Muscle layer of duodenum (tissue), 2 donors: ENCODE measurements at regions not wholly inside any gene's neighbourhood (a gene's known extent, or its start where the extent isn't known, plus 50 kb on each side); places are given as distances from the start of the nearest gene placed in this dataset.

Experiments used
- H3K27ac ChIP-seq: one replicate; pipeline ENCODE4 v1.7.0; 2013; ENCODE audit warnings: mild to moderate bottlenecking, low read length
- H3K27me3 ChIP-seq: one replicate; pipeline ENCODE4 v1.7.0; 2013; ENCODE audit warnings: low read depth, mild to moderate bottlenecking, control low read depth, low read length
- H3K36me3 ChIP-seq, 2 donors: one replicate each; pipeline ENCODE4 v1.7.0; 2013; ENCODE audit warnings: low read length in 2 of 2, control low read depth in 1 of 2, mild to moderate bottlenecking in 1 of 2; ENCODE audit not compliant: insufficient read depth in 2 of 2, control insufficient read depth in 1 of 2
- H3K4me1 ChIP-seq, 2 donors: one replicate each; pipeline ENCODE4 v1.7.0; 2013; ENCODE audit warnings: low read length in 2 of 2, mild to moderate bottlenecking in 2 of 2, control low read depth in 1 of 2, moderate library complexity in 1 of 2; ENCODE audit not compliant: insufficient read depth in 2 of 2, control insufficient read depth in 1 of 2
- H3K4me3 ChIP-seq, 2 donors: one replicate each; pipeline ENCODE4 v1.7.0; 2013; ENCODE audit warnings: low read length in 2 of 2, low read depth in 1 of 2, mild to moderate bottlenecking in 1 of 2
- H3K9me3 ChIP-seq, 2 donors: one replicate each; pipeline ENCODE4 v1.7.0; 2013; ENCODE audit warnings: low read length in 2 of 2, control low read depth in 1 of 2, mild to moderate bottlenecking in 1 of 2; ENCODE audit not compliant: control insufficient read depth in 1 of 2
- donor health status: healthy.

GRCh38 chr2:150417278-150417677 is 70.2 kb downstream of the RND3 start:
- Histone ChIP-seq H3K36me3 (no peaks in the 10 kb centered on the region), H3K4me1 (no peaks in the 10 kb centered on the region), H3K9me3 (no peaks in the 10 kb centered on the region), H3K27ac (no peak overlapping the region), H3K27me3 (no peaks in the 10 kb centered on the region), H3K4me3 (no peak overlapping the region)

- no peaks in the 10 kb centered on the region for H3K4me1 ChIP-seq
- H3K9me3 ChIP-seq: no peaks in the 10 kb centered on the region
- H3K36me3 ChIP-seq: no peaks in the 10 kb centered on the region
- no peaks in the 10 kb centered on the region for H3K27me3 ChIP-seq
- no peak overlapping the region for H3K4me3 ChIP-seq
- H3K27ac ChIP-seq: no peak overlapping the region
These were observed 72.4 kb downstream of the RND3 start for GRCh38 chr2:150415022-150415421.

DNA sequence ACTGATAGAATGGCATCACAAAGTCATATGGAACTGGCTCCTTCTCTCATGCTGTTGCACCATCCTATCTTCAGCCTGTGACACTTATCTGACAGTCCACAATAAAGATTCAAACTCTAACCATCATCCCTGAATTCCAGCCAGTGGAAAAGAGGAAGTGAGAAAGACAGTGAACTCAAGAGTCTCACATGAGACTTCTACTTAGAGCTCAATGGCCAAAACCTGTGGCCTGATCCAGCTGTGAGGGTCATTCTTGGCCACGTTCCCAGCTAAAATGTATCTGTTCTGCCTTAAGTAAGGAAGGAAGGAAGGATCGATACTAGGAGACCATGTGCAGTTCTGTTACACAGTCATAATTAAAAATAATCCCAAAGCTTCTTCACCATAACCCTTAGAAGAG is 73.6 kb downstream of the RND3 start:
- no peaks in the 10 kb centered on the region for H3K36me3 ChIP-seq
- no peaks in the 10 kb centered on the region for H3K27me3 ChIP-seq
- no peaks in the 10 kb centered on the region for H3K9me3 ChIP-seq
- no peak overlapping the region for H3K27ac ChIP-seq
- H3K4me3 ChIP-seq: no peak overlapping the region
- H3K4me1 ChIP-seq: no peaks in the 10 kb centered on the region

DNA sequence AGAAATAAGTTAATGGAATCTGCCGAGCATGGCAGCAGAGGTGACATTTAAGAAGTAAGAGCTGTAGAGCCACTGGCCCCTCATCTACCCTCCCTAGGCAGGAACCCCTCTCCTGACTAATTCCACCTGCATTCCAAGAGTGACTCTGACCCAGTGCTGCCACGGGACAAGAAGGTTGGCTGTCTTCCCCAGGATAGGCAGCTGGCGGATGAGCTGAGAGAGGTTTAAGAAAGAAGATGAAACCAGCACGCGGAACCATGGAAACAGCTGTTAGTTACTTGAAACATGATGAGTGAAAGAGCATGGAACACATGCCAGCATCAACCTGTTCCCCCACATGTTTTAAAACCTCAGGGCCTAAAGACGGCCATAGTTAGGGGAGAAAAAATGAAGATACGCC is 74.1 kb downstream of the RND3 start:
- no peaks in the 10 kb centered on the region for H3K9me3 ChIP-seq
- H3K36me3 ChIP-seq: no peaks in the 10 kb centered on the region
- no peak overlapping the region for H3K4me3 ChIP-seq
- no peaks in the 10 kb centered on the region for H3K27me3 ChIP-seq
- H3K4me1 ChIP-seq: no peaks in the 10 kb centered on the region
- H3K27ac ChIP-seq: no peak overlapping the region

DNA sequence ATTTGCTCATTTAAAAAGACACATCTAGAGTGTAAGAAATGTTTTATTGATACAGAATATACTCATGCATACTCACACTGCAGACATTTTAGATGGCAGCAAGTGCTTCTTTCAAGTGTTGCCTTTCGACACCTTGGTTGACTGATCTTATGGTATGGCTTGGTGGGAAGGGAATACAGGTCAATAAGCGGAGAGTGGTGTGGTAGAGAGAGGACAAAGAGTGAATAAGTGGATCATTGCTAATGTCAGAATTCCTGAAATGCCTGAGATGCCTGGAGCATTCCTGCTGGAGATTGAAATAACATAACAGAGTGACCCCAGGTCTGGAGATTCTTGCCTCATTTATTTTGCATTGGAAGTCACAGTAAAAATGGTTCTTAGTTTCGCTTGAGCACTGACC is 76.7 kb downstream of the RND3 start:
- no peaks in the 10 kb centered on the region for H3K4me1 ChIP-seq

GRCh38 chr2:150409196-150409595 is 78.3 kb downstream of the RND3 start:
- no peaks in the 10 kb centered on the region for H3K4me1 ChIP-seq
- no peak overlapping the region for H3K27ac ChIP-seq
- no peaks in the 10 kb centered on the region for H3K27me3 ChIP-seq
- H3K36me3 ChIP-seq: no peaks in the 10 kb centered on the region
- H3K9me3 ChIP-seq: no peaks in the 10 kb centered on the region
- no peak overlapping the region for H3K4me3 ChIP-seq

More for the DNA sequence above, 76.7 kb downstream of the RND3 start:
- H3K27ac ChIP-seq: no peak overlapping the region
- no peaks in the 10 kb centered on the region for H3K27me3 ChIP-seq
- H3K36me3 ChIP-seq: no peaks in the 10 kb centered on the region
- no peaks in the 10 kb centered on the region for H3K9me3 ChIP-seq
- H3K4me3 ChIP-seq: no peak overlapping the region

DNA sequence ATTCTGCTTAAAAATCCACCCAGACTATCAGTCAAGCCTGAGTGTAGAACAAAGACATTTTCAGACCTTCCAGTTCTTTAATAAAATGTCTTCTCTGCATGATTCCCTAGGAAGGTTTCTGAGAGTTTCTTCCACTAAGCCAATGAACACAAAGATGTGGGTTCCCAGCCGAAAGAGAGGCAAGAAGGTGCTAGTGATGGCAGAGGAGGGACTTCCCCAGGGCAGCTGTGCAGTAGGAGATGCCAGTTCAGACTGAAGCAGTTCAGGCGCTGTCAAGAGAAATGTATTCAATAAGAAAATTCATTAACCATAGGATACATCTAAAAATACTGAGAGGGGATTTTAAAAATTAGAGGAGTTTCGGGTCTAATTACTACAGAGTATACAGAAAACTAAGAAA is 83.3 kb downstream of the RND3 start:
- H3K27ac ChIP-seq: no peak overlapping the region
- H3K9me3 ChIP-seq: no peaks in the 10 kb centered on the region
- H3K4me1 ChIP-seq: no peaks in the 10 kb centered on the region
- H3K27me3 ChIP-seq: no peaks in the 10 kb centered on the region
- H3K4me3 ChIP-seq: no peak overlapping the region
- H3K36me3 ChIP-seq: no peaks in the 10 kb centered on the region

DNA sequence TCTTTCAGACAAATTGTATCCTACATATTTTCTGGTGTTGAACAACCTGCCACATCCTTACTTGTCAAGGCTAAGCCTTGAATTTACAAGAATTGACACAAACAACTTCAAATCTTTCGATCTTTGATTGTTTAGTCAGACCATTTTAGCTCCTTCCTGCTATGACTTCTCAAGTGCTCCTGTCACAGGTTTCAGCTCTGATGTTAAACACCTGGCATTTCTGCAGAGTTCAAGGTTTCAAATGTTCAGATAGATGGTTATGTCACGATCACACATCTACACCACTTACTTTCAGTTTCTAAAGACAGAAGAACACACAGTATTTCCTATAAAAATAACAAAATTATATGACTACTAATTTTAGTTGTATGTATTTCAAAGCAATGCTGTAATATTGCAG is 84.0 kb downstream of the RND3 start:
- no peaks in the 10 kb centered on the region for H3K4me1 ChIP-seq
- H3K27me3 ChIP-seq: no peaks in the 10 kb centered on the region
- H3K9me3 ChIP-seq: no peaks in the 10 kb centered on the region
- peak overlapping the region; percentile 20 to 34 for H3K4me3 ChIP-seq
- no peaks in the 10 kb centered on the region for H3K36me3 ChIP-seq
- H3K27ac ChIP-seq: no peak overlapping the region

DNA sequence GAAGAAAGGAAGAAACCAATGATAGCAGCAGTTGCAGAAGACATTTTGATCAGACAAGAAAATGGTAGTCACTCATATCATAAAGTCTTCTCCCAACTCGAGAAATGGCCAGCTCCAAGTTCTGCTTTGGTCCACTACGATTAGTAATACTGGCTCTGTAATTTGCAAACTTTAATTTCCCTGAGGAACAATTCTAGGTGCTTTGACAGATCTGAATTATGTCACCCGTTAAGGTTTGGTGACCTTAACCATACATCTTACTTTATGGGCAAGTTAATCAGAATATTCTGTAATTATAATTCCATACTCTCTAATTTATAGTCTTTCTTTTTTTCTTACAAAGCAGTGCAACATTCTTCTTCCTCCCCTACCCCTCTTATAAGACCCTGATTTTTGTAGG is 84.5 kb downstream of the RND3 start:
- Histone ChIP-seq H3K4me3 (no peak overlapping the region), H3K9me3 (no peaks in the 10 kb centered on the region), H3K27ac (no peak overlapping the region), H3K4me1 (no peaks in the 10 kb centered on the region), H3K27me3 (no peaks in the 10 kb centered on the region), H3K36me3 (no peaks in the 10 kb centered on the region)

- no peaks in the 10 kb centered on the region for H3K36me3 ChIP-seq
- H3K27ac ChIP-seq: no peak overlapping the region
- H3K27me3 ChIP-seq: no peaks in the 10 kb centered on the region
- H3K4me3 ChIP-seq: no peak overlapping the region
- no peaks in the 10 kb centered on the region for H3K4me1 ChIP-seq
- no peaks in the 10 kb centered on the region for H3K9me3 ChIP-seq
These were observed 86.6 kb downstream of the RND3 start for GRCh38 chr2:150400849-150401248.

DNA sequence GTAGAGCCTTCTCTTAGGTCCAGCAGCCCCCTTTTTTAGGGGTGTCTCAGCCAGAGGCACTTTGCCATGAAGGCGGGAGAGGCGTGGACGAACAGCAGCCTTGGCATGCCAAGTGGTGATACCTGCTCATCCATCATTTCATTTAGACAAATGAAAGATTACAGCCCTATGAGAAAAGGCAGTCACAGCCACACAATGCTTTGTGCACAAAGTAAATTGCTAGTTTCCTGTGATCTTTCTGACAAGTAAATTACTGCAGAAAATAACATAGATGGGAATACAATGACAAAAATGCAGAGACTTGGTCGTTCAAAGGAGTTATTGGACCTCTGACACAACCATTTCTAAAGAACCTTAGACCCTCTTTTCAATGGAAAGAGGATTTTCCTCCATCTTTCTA is 94.9 kb downstream of the RND3 start:
- H3K4me3 ChIP-seq: no peak overlapping the region
- no peaks in the 10 kb centered on the region for H3K36me3 ChIP-seq
- H3K27me3 ChIP-seq: no peaks in the 10 kb centered on the region
- H3K9me3 ChIP-seq: no peaks in the 10 kb centered on the region
- no peak overlapping the region for H3K27ac ChIP-seq
- peaks cover 0 to 4% of the 10 kb centered on the region in 2 donors for H3K4me1 ChIP-seq

GRCh38 chr2:150391779-150392178 is 95.7 kb downstream of the RND3 start:
- H3K27ac ChIP-seq: no peak overlapping the region
- H3K27me3 ChIP-seq: no peaks in the 10 kb centered on the region
- peaks cover 0 to 4% of the 10 kb centered on the region in 2 donors for H3K4me1 ChIP-seq
- no peaks in the 10 kb centered on the region for H3K9me3 ChIP-seq
- H3K36me3 ChIP-seq: no peaks in the 10 kb centered on the region
- H3K4me3 ChIP-seq: no peak overlapping the region
